GM18870 (cell line): ENCODE measurements at regions not wholly inside any gene's neighbourhood (a gene's known extent, or its start where the extent isn't known, plus 50 kb on each side); places are given as distances from the start of the nearest gene placed in this dataset.

Source experiments
- ATAC-seq: cut with Tn5 transposase; IDR thresholded peaks from one replicate; pipeline ENCODE4 v1.9.1; 2021; ENCODE audit warnings: moderate library complexity; ENCODE audit not compliant: unreplicated experiment

DNA sequence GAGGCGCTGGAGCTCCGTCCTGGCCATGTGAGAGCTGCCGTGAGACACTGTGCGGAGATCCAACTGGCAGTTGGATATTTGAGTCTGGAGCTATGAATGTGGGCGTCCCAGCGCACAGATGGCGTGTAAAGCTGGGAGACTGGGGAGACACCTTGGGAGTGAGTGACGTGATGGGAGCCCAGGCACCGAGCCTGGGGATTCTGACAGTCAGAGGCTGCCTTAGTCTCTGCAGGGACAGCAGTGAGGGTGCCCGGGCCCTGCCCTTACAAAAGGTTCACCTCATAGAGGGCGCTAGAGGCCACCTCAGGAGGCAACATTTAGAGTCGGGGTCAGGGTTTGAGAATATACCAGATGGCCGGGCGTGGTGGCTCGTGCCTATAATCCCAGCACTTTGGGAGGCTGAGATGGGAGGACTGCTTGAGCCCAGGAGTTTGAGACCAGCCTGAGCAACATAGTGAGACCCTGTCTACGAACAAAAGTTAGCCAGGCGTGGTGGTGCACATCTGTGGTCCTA lies 194.1 kb upstream of the GSE1 start:
- no peak for ATAC-seq

DNA sequence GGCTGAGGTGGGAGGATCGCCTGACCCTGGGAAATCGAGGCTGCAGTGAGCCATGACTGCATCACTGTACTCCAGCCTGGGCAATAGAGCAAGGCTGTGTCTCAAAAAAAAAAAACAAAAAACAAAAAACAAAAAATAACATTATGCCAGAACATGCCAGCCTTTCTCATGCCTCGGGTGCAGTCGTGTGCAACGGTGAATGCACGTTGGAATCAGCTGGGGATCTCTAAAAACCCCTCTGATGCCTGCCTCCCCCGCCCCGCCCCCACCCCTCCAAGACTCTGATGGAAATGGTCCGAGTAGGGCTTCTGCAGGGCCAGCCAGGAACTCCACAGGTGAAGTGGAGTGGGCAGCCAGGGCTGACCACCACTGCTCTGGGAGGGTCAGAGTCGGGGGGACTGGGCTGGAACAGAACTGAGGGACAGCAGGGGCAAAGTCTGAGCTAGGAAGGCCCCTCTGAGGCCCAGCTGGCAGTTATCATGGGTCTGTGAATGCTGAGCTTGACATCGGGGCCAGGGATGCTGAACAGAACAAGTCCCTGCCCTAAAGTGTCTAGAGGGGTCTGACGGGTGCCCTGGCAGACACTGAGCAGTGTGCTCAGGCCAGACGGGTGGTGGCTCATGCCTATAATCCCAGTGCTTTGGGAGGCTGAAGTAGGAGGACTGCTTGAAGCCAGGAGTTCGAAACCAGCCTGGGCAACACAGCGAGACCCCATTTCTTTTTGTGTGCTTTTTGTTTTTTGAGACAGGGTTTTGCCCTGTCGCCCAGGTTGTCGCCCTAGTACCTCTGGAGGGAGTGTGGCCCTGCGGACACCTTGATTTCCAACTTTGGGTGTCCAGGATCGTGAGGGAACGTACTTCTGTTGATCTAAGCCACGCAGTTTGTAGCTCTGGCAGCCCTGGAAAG lies 193.4 kb upstream of the GSE1 start:
- no peak for ATAC-seq

DNA sequence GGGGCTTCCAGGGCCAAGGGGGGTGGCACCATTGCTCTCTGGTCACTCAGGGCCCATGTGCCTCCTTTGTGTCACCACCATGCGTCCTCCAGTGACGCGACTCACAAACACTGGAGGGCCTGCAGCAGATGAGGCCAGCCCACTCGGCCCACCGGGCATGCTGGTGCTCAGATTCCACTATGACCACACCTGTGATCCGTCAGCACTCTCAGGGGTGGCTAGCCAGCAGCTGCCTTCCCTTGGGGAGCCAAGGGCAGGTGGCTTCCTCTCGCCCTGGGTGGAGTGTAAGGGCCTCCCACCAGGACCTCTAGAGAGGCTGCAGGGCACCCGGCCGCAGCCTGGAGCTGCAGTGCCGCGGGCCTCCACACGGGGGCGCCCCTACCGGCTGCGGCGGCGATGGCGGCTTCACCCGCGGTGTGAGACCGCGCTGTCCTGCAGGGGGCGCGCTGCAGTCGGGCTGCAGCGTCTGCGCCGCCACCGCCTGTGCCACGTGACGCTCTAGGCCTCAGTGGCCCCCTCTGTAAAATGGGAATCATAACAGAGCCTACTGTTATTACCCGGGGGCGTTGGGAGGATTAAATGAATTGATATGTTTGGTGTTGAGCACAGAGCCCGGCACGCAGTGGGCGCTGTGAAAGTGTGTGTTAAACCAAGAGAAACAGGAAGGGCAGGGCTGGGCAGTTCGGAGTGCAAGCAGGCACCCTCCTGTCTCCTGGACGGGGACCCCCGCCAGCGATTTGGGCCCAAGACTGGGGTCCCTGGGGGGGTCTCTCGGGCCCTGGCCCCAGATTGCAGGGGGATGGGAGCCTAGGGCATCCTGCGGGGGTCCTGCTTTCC lies 192.4 kb upstream of the GSE1 start:
- no peak for ATAC-seq

GRCh38 chr16:85421338-85422195 lies 191.6 kb upstream of the GSE1 start:
- ATAC-seq, result no peak

- ATAC-seq, result no peak
These were observed 190.9 kb upstream of the GSE1 start for GRCh38 chr16:85422196-85422631.

DNA sequence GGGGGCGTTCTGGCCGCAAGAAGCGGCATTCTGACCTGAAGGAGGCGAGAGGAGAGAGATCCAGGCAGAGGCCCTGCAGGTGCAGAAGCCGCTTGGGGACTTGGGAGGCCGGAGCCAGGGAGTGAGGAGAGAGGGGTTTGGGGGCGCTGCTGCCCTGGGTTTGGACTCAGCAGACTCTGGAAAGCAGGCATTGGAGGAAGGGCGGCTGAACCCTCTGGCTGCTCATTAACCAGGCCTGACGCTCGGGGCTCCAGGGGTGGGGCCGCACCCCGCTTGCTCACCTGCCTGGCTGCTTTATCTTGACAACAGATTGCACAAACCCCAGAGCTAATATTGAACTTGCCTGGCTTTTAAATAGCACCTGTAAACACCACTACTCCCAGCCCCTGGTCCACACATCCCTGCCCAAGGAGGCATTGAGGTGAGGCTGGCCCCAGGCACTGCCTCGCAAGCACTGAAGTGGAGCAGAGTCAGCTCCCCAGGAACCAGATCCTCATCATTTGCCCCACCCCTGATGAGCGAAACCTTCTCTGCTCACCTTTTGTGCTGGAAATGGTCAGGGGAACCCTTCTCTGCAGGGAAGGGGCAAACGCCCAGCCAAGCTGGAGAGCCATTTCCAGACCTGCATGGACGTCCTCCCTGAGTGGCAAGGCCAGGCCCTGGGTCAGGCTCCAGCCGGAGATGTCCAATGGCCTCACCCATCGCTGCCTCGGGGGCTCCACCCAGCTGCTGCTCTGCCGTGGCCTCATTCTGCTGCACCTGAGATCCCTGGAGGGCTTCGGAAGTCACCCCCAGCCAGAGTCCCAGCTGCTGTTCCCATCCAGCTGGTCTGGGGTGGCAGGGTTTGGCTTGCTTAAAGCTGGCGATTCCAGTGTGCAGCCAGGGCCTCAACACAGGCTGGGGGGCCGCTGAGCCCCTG lies 190.2 kb upstream of the GSE1 start:
- no peak for ATAC-seq

DNA sequence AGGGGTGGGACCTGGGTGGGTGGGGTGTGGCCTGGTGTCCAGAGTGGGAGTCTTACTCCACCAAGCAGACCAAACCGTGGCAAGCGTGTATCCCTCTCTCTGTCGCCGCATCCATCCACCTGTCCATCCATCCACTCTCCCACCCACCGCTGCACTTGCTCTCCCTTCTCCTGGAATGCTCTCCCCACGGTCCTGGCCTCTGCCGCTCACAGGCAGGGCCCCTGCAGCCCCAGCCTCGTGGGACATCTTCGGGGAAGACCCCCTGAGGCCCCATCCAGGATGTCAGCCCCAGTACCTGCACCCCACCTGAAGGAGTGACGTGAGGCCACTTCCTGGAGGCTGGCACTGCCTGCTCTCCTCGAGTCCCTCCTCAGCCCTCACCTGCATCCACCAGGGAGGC lies 189.5 kb upstream of the GSE1 start:
- no peak for ATAC-seq

GRCh38 chr16:85424260-85425073 lies 188.7 kb upstream of the GSE1 start:
- no peak for ATAC-seq

DNA sequence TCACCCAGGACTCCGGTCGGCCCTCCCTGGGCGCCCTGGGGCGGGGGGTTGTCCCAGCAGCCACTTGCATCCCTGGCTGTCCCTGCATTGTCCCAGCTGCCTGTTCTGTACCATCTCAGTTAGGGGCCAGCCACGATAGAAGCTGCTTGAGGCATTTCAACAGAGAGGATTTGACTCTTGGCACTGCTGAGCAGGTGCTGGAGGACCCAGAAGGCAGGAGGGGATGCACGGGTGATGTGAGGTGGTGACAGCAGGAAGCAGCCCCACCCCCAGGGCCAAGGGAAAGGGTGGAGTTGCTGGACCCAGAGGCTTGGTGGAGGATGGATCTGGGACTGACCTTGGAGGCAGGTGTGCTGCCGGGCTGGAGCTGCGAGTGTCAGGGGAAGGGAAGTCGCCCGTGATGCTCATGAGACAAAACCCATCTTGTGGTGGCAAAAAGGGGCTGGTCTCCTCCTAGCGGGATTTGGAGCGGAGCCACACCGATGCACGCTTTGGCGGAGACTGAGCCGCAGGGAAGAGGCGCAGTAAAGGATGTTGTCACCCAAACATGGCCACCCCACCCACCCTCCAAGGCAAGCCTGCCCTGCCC lies 188.0 kb upstream of the GSE1 start:
- no peak for ATAC-seq

DNA sequence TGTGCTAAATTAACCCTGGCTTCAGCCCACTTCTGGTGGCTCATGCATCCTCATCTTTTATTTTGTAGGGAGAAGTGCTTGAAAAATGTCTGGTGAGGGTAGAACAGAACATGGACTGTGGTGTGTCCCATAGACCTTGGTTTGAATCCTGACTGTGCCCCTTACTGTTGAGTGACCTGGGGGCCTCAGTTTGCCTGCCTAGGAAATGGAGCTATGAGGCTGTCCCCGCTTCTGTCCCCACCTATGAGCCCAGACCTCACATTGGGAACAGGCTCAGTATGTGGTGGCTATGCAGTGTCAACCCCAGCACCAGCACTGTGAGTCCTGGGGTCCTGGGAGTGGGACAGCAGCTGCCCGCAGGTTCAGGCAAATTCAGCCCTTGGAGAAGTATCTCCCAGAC lies 186.3 kb upstream of the GSE1 start:
- ATAC-seq, result no peak

- ATAC-seq, result no peak
These were observed 184.8 kb upstream of the GSE1 start for GRCh38 chr16:85428168-85428898.

DNA sequence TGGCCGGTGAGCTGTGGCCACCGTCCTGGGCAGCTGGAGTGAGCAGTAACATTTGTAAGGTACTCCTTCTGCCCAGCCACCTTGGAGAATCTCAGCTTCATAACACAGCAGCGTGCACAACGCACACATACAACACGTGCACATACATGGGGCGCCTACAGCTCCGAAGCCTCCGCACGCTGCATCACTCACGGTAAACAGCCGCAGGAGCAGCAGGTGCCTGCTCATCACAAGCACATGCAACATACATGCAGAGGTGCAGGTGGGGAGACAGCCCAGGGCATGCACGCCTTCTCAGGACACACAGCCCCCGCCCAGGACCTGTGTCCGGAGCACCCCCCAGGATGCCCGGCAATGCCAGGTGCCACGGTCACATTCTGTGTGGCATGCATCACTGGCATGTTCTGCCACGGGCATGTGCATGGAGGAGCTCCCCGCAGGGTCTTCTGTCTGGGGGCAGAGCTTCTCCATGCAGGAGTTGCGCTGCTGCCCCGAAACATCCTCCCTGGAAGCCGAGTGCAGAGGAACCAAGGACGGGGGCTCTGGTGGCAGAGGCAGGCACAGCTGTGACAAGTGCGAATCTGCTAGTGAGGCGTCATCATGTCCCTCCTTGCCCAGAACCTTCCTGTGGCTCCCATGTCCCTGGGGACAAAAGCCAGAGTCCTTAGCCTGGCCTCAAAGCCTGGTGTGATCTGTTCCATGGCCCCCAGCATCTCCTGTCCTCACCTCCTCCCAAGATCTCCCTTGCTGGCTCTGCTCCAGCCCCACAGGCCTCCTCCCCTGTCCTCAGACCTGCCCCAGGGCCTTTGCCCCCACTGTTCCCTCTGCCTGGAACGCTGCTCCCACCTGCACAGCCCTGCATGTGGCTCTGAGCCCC lies 184.0 kb upstream of the GSE1 start:
- ATAC-seq, result no peak

DNA sequence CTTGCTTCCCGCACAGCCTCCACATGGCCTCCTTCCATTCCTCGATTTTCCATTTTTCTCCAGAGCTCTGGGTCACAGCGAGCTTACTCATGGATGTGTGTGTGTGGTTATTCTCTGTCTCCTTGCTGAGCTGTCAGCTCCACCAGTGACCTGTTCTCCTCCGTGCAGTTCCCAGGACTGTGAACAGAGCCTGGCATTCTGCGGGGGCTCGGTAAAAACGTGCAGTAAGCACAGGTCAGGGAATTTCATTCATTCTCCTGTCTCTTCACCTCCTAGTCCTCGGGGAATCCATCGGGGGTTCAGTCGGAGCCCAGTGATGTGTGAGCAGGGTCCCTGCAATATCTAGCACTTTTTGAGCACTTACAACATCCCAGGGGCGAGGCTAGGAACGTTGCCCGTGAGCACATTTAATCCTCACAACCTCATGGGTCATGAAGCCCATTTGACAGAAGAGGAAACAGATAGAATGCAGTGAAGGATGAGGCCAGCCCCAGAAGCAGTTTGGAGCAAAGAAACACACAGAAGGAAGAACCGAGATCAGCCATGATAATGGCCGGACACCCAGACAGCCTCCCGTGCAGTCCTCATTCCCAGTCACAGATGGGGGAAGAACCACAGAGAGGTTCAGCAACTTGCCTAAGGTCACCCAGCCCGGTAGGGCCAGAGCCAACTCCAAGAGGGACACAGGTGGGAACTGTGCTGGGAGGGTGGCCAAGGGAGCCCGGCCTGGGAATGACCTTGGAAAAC lies 183.2 kb upstream of the GSE1 start:
- ATAC-seq, result no peak

GRCh38 chr16:85430523-85431421 lies 182.3 kb upstream of the GSE1 start:
- ATAC-seq, result no peak

DNA sequence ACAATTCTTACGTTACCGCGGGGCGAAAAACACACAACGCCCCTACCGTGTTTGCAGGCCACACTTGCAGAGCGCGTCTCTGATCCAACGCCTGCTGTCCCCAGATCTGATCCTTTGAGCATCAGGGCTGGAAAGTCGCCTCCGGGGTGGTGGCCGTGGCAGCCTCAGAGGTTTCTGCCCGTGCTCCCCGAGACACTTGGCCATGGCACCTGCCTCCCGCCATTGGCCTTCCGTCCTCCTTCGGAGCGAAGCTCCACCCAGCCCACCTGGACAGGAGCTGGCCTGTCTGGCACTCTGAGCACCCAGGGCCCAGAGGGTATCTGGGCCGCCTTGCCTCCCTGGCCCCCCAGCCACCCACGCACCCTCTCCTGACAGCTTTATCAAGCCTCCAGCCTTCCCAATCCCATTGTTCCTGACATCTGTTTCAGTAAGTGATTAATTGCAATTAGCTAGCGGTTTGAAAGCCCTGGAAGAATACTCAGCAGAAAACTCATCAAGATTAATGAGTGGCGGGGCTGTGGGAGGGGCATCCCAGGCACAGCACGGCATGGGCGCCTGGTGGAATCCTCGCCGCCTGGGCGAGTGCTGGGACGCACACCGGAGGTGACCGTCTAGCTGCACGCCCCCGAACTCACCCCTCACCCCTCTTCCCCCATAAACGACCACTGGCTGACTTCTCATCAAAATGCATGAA lies 181.5 kb upstream of the GSE1 start:
- ATAC-seq, result no peak
